Transverse colon (tissue), 4 donors: ENCODE measurements at regions not wholly inside any gene's neighbourhood (a gene's known extent, or its start where the extent isn't known, plus 50 kb on each side); places are given as distances from the start of the nearest gene placed in this dataset.

ENCODE experiments used
- DNase-seq: peaks from one replicate; pipeline ENCODE4 v3.0.0-alpha.2; 2019
- H3K27ac ChIP-seq, 4 donors: fragments of 200-600 bp; sonication (generic); 2 replicates each; pipeline ENCODE4 v1.5.1; 2016 to 2018; ENCODE audit warnings: inconsistent platforms in 4 of 4
- H3K27me3 ChIP-seq: fragments of 200-600 bp; sonication (generic); 2 replicates; pipeline ENCODE4 v1.5.1; 2017; ENCODE audit warnings: inconsistent platforms
- H3K36me3 ChIP-seq, 4 donors: fragments of 200-600 bp; sonication (generic); 2 replicates each; pipeline ENCODE4 v1.5.1; 2017 to 2019; ENCODE audit warnings: inconsistent platforms in 4 of 4
- H3K4me1 ChIP-seq, 4 donors: fragments of 200-600 bp; sonication (generic); 2 replicates each; pipeline ENCODE4 v1.5.1; 2017 to 2020; ENCODE audit warnings: inconsistent platforms in 4 of 4
- H3K4me3 ChIP-seq, 4 donors: fragments of 200-600 bp; sonication (generic); 1 replicate in 1 of 4; 2 replicates in 3 of 4; pipeline versions ENCODE4 v1.5.1 to v1.6.1; 2017 to 2019; ENCODE audit warnings: inconsistent platforms in 4 of 4
- H3K9me3 ChIP-seq, 2 donors: fragments of 200-600 bp; sonication (generic); 2 replicates each; pipeline ENCODE4 v1.5.1; 2017 to 2019; ENCODE audit warnings: inconsistent platforms in 2 of 2
- EP300 ChIP-seq: sonication (generic); formaldehyde crosslinking; IDR thresholded peaks from one replicate; pipeline ENCODE4 v1.6.1; 2017; ENCODE audit warnings: antibody characterized with exemption, low read depth
- POLR2A ChIP-seq: fragments of 450-650 bp; IDR thresholded peaks from one replicate; pipeline ENCODE4 v1.6.1; 2016; ENCODE audit warnings: antibody characterized with exemption, mild to moderate bottlenecking, moderate library complexity
- POLR2AphosphoS5 ChIP-seq, 3 donors: sonication (generic); formaldehyde crosslinking; IDR thresholded peaks; one replicate each; pipeline ENCODE4 v1.6.1; 2016; ENCODE audit warnings: antibody characterized with exemption in 3 of 3
- WGBS, 2 donors: methylation state at CpG; one replicate each; pipeline ENCODE4 v1.1.5; 2018; ENCODE audit warnings: low coverage in 1 of 2; 5-methylcytosine and 5-hydroxymethylcytosine counted together
- in situ Hi-C, 4 donors: fragments of 200-750 bp; cut with MboI; loops; one replicate each; pipeline versions ENCODE4 v1.15.0 to v1.15.1; 2017; ENCODE audit warnings: low sequenced_read_pairs in 3 of 4, low pct_ligation_motif_present in 1 of 4, low pct_unique_long_range_greater_than_20kb in 1 of 4
- intact Hi-C: fragments of 100-400 bp; cut with DNase I; formaldehyde crosslinking; loops from one replicate; pipeline ENCODE4 v1.15.1; 2023; ENCODE audit warnings: low total_unique reads
- TF ChIP-seq, protein P1 (sequence below), 5 experiments: fragments of 200-600 bp in 3 of 5; fragments of 450-650 bp in 2 of 5; sonication (generic) in 3 of 5; IDR thresholded peaks; 1 replicate in 2 of 5; 2 replicates in 3 of 5; pipeline ENCODE4 v1.5.1; 2016 to 2017; ENCODE audit warnings: antibody characterized with exemption in 5 of 5, inconsistent platforms in 3 of 5, mild to moderate bottlenecking in 2 of 5, moderate library complexity in 1 of 5

DNA sequence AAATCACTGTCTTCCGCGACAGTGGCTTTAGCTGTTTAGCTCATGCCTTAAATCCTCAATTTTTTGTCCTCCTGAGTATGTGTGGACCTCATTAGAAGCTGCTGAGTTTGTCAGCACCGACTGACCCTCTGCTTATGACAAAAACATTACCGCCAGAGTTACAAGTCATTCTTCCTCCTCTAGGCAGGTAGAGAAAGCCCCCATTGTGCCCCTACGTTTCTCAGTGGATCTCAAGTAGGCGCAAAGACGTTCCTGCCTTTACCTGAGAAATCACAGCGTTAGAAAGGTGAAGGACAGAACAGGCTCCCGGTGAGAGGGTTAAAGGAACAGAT lies 227.3 kb upstream of the PDE10A start:
- H3K27me3 ChIP-seq: no peaks in the 10 kb centered on the region
- in situ Hi-C loops (loop anchor here in 1 of 4 donors (5.0 to 25.0 kb wide), 2 partner anchors 217 to 497 kb away; partner anchors contain the start of gene MPC1), intact Hi-C loops (loop anchor here (2.0 kb wide), 1 partner anchor 206 kb away; no protein-coding TSS in a partner anchor)
- no peak overlapping the region for H3K4me3 ChIP-seq
- 48 to 60% methylated on average over 9 of the region's 9 CpGs for WGBS, 2 donors
- H3K9me3 ChIP-seq: no peaks in the 10 kb centered on the region
- no peak for TF ChIP-seq POLR2A
- TF ChIP-seq POLR2AphosphoS5 (IDR thresholded peaks at IDR 0.05): no peak
- no peak for TF ChIP-seq EP300
- TF ChIP-seq, protein P1, sequence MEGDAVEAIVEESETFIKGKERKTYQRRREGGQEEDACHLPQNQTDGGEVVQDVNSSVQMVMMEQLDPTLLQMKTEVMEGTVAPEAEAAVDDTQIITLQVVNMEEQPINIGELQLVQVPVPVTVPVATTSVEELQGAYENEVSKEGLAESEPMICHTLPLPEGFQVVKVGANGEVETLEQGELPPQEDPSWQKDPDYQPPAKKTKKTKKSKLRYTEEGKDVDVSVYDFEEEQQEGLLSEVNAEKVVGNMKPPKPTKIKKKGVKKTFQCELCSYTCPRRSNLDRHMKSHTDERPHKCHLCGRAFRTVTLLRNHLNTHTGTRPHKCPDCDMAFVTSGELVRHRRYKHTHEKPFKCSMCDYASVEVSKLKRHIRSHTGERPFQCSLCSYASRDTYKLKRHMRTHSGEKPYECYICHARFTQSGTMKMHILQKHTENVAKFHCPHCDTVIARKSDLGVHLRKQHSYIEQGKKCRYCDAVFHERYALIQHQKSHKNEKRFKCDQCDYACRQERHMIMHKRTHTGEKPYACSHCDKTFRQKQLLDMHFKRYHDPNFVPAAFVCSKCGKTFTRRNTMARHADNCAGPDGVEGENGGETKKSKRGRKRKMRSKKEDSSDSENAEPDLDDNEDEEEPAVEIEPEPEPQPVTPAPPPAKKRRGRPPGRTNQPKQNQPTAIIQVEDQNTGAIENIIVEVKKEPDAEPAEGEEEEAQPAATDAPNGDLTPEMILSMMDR (IDR thresholded peaks at IDR 0.05): no peak
- no peaks in the 10 kb centered on the region for H3K36me3 ChIP-seq
- no peak for DNase-seq
- peaks cover 0 to 5% (median 0%) of the 10 kb centered on the region in 4 donors for H3K4me1 ChIP-seq
- H3K27ac ChIP-seq: no peak overlapping the region

DNA sequence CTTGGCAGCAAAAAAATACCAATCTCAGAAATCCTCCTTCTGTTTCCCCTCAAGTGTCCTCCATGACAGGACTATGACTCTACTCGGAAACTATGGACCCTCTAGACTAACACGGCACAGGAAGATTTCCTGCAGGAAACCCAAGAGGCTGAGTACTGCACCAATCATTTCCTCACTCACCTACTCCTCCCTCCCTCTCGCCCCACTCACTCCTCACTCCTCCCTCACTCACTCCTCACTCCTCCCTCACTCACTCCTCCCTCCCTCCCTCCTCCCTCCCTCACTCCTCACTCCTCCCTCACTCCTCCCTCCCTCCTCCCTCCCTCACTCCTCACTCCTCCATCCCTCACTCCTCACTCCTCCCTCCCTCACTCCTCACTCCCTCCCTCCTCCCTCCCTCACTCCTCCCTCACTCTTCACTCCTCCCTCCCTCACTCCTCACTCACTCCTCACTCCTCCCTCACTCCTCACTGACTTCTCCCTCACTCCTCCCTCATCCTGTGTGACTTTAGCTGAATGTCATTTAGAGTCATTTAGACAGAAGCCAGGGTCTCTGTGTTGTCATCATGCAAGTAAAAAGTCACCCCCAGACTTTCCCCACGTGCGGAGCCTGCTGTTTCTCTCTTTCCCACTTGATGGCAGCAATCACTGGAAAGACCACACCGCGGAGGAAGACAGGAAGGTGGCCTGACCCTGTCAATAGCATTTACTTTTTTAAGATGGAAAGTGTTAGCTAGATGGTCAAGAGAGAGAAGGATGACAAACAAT lies 226.8 kb upstream of the PDE10A start:
- Histone ChIP-seq H3K9me3 (no peaks in the 10 kb centered on the region), H3K4me1 (peaks cover 0 to 5% (median 0%) of the 10 kb centered on the region in 4 donors), H3K4me3 (no peak overlapping the region), H3K27me3 (no peaks in the 10 kb centered on the region), H3K36me3 (no peaks in the 10 kb centered on the region), H3K27ac (no peak overlapping the region)
- WGBS, 2 donors: 0 to 13% methylated on average over 1 to 7 of the region's 7 CpGs
- peak; percentile 19 for DNase-seq
- in situ Hi-C loops: loop anchor here in 2 of 4 donors (5.0 to 25.0 kb wide), 3 partner anchors 207 to 497 kb away; partner anchors contain the start of gene MPC1 (in 1 of the 2)
- no peak for TF ChIP-seq POLR2A
- TF ChIP-seq, protein P1 (IDR thresholded peaks at IDR 0.05): peak; percentile 36 to 49 (median 43)
- intact Hi-C loops: loop anchor here (2.0 kb wide), 1 partner anchor 207 kb away; no protein-coding TSS in a partner anchor

DNA sequence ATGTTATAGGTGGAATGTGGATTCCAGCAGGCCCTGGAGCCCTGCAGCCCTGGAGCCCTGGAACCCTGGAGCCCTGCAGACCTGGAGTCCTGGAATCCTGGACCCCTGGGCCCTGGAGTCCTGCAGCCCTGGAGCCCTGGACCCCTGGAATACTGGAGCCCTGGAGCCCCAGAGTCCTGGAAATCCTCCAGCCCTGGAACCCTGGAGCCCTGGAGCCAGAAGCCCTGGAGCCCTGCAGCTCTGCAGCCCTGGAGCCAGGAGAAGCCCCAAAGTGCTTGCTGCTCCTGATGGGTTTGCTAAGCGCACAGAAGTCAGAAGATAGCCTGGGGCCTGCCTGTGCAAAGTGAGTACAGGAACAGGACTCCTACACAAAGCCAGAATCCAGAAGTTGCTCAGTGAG lies 223.1 kb upstream of the PDE10A start:
- 100% methylated on average over 1 of the region's 1 CpG for WGBS, 2 donors
- no peak overlapping the region for H3K4me3 ChIP-seq
- no peak overlapping the region for H3K27ac ChIP-seq
- DNase-seq: no peak
- H3K36me3 ChIP-seq: no peaks in the 10 kb centered on the region
- H3K27me3 ChIP-seq: no peaks in the 10 kb centered on the region
- intact Hi-C loops (no loop called here), in situ Hi-C loops (loop anchor here in 2 of 4 donors (5.0 to 25.0 kb wide), 2 partner anchors 211 to 501 kb away; partner anchors contain the start of gene MPC1 (in 1 of the 2))
- H3K9me3 ChIP-seq: no peaks in the 10 kb centered on the region
- peaks cover 0 to 9% (median 0%) of the 10 kb centered on the region in 4 donors for H3K4me1 ChIP-seq
- no peak for TF ChIP-seq EP300
- no peak for TF ChIP-seq POLR2A

GRCh38 chr6:165884813-165885765 lies 222.0 kb upstream of the PDE10A start:
- TF ChIP-seq, protein P1 (IDR thresholded peaks at IDR 0.05): peak; percentile 80 to 91 (median 84)
- TF ChIP-seq EP300: no peak
- TF ChIP-seq POLR2A: no peak
- TF ChIP-seq POLR2AphosphoS5 (IDR thresholded peaks at IDR 0.05): no peak
- Histone ChIP-seq H3K4me3 (no peak overlapping the region), H3K27me3 (no peaks in the 10 kb centered on the region), H3K27ac (peak overlapping the region in 1 of 4 donors; percentile 25), H3K4me1 (peaks cover 0 to 3% (median 0%) of the 10 kb centered on the region in 4 donors), H3K36me3 (no peaks in the 10 kb centered on the region), H3K9me3 (no peaks in the 10 kb centered on the region)
- intact Hi-C loops (no loop called here), in situ Hi-C loops (loop anchor here (5.0 to 25.0 kb wide), 2 partner anchors 212 to 502 kb away; partner anchors contain the start of gene MPC1 (in 1 of the 4))
- peak; percentile 78 for DNase-seq
- 41 to 54% methylated on average over 14 to 32 of the region's 32 CpGs for WGBS, 2 donors
